ENCODE measurements at regions not wholly inside any gene's neighbourhood (a gene's known extent, or its start where the extent isn't known, plus 50 kb on each side); places are given as distances from the start of the nearest gene placed in this dataset.

GRCh38 chr9:91084896-91085516 lies 276.7 kb downstream of the AUH start:
- Histone ChIP-seq H3K27me3 (ENCODE audit: control insufficient read depth in 2 of 2, insufficient read depth in 2 of 2, low read length in 2 of 2) (peaks cover 0 to 5% of the 10 kb centered on the region in 2 experiments), H3K27ac (ENCODE audit: insufficient read depth, low read depth, low read length) (no peak overlapping the region), H4K20me1 (replicated peaks; ENCODE audit: control insufficient read depth, extremely low read depth, insufficient read depth, low read length) (no peaks in the 10 kb centered on the region), H3K9me3 (replicated peaks; ENCODE audit: control insufficient read depth, insufficient read depth, low read length) (no peaks in the 10 kb centered on the region), H3K36me3 (ENCODE audit: control insufficient read depth in 2 of 2, extremely low read depth in 1 of 2, insufficient read depth in 2 of 2, low read length in 2 of 2) (no peaks in the 10 kb centered on the region), H3K79me2 (ENCODE audit: control insufficient read depth, insufficient read depth, low read length) (no peaks in the 10 kb centered on the region), H2AFZ (ENCODE audit: low read depth, low read length) (no peak overlapping the region), H3K4me3 (replicated peaks in 1 of 3; ENCODE audit: insufficient read depth in 1 of 3, low read depth in 1 of 3, low read length in 3 of 3) (no peak overlapping the region), H3K4me1 (ENCODE audit: control insufficient read depth, extremely low read depth, insufficient read depth, low read length) (no peaks in the 10 kb centered on the region), H3K9ac (replicated peaks; ENCODE audit: extremely low read depth, insufficient read depth, low read length) (no peak overlapping the region), H3K9me1 (replicated peaks; ENCODE audit: control insufficient read depth, extremely low read depth, insufficient read depth, low read length) (no peaks in the 10 kb centered on the region), H3K4me2 (ENCODE audit: insufficient read depth, low read length) (no peak overlapping the region)
- POLR2A ChIA-PET = no interaction called here
- TF ChIP-seq POLR2AphosphoS5 (IDR thresholded peaks at IDR 0.05; ENCODE audit: insufficient read depth, low read depth, low read length) (no peak), MYC (IDR thresholded peaks at IDR 0.05; ENCODE audit: low read depth, low read length) (no peak), CTCF (IDR thresholded peaks at IDR 0.05; ENCODE audit: extremely low read depth in 1 of 2, insufficient read depth in 1 of 2, low read depth in 1 of 2, low read length in 2 of 2) (no peak)
- DNase-seq (ENCODE audit: low read depth, low spot score) (no peak), FAIRE-seq (no peak)
- CTCF ChIA-PET = no interaction called here
- intact Hi-C loops (cut with micrococcal nuclease) (loop anchor here (5.0 kb wide), 1 partner anchor 48 kb away; no protein-coding TSS in a partner anchor), dilution Hi-C loops (cut with MboI; ENCODE audit: extremely low pct_ligation_motif_present, low sequenced_read_pairs) (no loop called here)
- no TSS peak for BruUV-seq (replicated peaks)

GRCh38 chr9:91085517-91086291 lies 276.0 kb downstream of the AUH start:
- no peak overlapping the region for H3K4me3 ChIP-seq (replicated peaks in 1 of 3; ENCODE audit: insufficient read depth in 1 of 3, low read depth in 1 of 3, low read length in 3 of 3)
- no peak for FAIRE-seq
- ChIA-PET POLR2A (no interaction called here), CTCF (no interaction called here)
- H3K4me1 ChIP-seq (ENCODE audit: control insufficient read depth, extremely low read depth, insufficient read depth, low read length) = no peaks in the 10 kb centered on the region
- intact Hi-C loops (cut with micrococcal nuclease) = loop anchor here (5.0 kb wide), 1 partner anchor 48 kb away; no protein-coding TSS in a partner anchor
- DNase-seq (ENCODE audit: low read depth, low spot score) = no peak
- TF ChIP-seq MYC (IDR thresholded peaks at IDR 0.05; ENCODE audit: low read depth, low read length) = no peak
- TF ChIP-seq FOS (IDR thresholded peaks at IDR 0.05; ENCODE audit: borderline replicate concordance, insufficient read depth, low read length) = no peak
- no peak for TF ChIP-seq JUN (IDR thresholded peaks at IDR 0.05; ENCODE audit: borderline replicate concordance, insufficient read depth, insufficient read length, low read depth)
- H3K27ac ChIP-seq (ENCODE audit: insufficient read depth, low read depth, low read length) = no peak overlapping the region
- H3K4me2 ChIP-seq (ENCODE audit: insufficient read depth, low read length) = no peak overlapping the region
- no peaks in the 10 kb centered on the region for H3K79me2 ChIP-seq (ENCODE audit: control insufficient read depth, insufficient read depth, low read length)
- H2AFZ ChIP-seq (ENCODE audit: low read depth, low read length) = no peak overlapping the region
- peaks cover 0 to 5% of the 10 kb centered on the region in 2 experiments for H3K27me3 ChIP-seq (ENCODE audit: control insufficient read depth in 2 of 2, insufficient read depth in 2 of 2, low read length in 2 of 2)
- no peaks in the 10 kb centered on the region for H3K9me1 ChIP-seq (replicated peaks; ENCODE audit: control insufficient read depth, extremely low read depth, insufficient read depth, low read length)
- no peaks in the 10 kb centered on the region for H3K36me3 ChIP-seq (ENCODE audit: control insufficient read depth in 2 of 2, extremely low read depth in 1 of 2, insufficient read depth in 2 of 2, low read length in 2 of 2)
- H3K9me3 ChIP-seq (replicated peaks; ENCODE audit: control insufficient read depth, insufficient read depth, low read length) = no peaks in the 10 kb centered on the region
- no peak overlapping the region for H3K9ac ChIP-seq (replicated peaks; ENCODE audit: extremely low read depth, insufficient read depth, low read length)
- BruUV-seq (replicated peaks) = no TSS peak
- H4K20me1 ChIP-seq (replicated peaks; ENCODE audit: control insufficient read depth, extremely low read depth, insufficient read depth, low read length) = no peaks in the 10 kb centered on the region
- dilution Hi-C loops (cut with MboI; ENCODE audit: extremely low pct_ligation_motif_present, low sequenced_read_pairs) = no loop called here
